ENCODE measurements at regions not wholly inside any gene's neighbourhood (a gene's known extent, or its start where the extent isn't known, plus 50 kb on each side); places are given as distances from the start of the nearest gene placed in this dataset.

- Histone ChIP-seq H3K23ac (ENCODE audit: low read depth, low read length) (no peak overlapping the region), H3K56ac (ENCODE audit: extremely low read depth, insufficient read depth, low read length) (no peak overlapping the region), H3K9me1 (ENCODE audit: insufficient read depth, low read length) (no peaks in the 10 kb centered on the region), H3K18ac (ENCODE audit: low read depth, low read length) (no peak overlapping the region), H3K27me3 (ENCODE audit: control insufficient read depth, insufficient read depth, low read length) (no peaks in the 10 kb centered on the region), H2BK120ac (ENCODE audit: low read depth, low read length) (no peak overlapping the region), H4K5ac (ENCODE audit: low read depth, low read length) (no peak overlapping the region), H3K4me1 (ENCODE audit: control insufficient read depth, insufficient read depth, low read length) (no peaks in the 10 kb centered on the region), H3K36me3 (ENCODE audit: control insufficient read depth, insufficient read depth, low read length) (no peaks in the 10 kb centered on the region), H3K9ac (ENCODE audit: low read depth, low read length) (no peak overlapping the region), H2BK5ac (ENCODE audit: low read depth, low read length, poor library complexity, severe bottlenecking) (no peak overlapping the region), H4K8ac (ENCODE audit: low read depth in 2 of 2, low read length in 2 of 2) (no peak overlapping the region), H4K20me1 (ENCODE audit: insufficient read depth, low read length) (no peaks in the 10 kb centered on the region), H3K9me3 (ENCODE audit: control insufficient read depth, insufficient read depth, low read length) (peaks cover 42% of the 10 kb centered on the region), H3K4me3 (ENCODE audit: insufficient read depth, low read depth, low read length) (no peak overlapping the region), H4K91ac (ENCODE audit: insufficient read depth, low read depth, low read length) (no peak overlapping the region), H3K4me2 (ENCODE audit: low read depth, low read length) (no peak overlapping the region), H3K79me1 (ENCODE audit: low read depth in 1 of 2, low read length in 2 of 2) (no peaks in the 10 kb centered on the region), H2AK5ac (ENCODE audit: low read depth, low read length) (no peak overlapping the region), H2AK9ac (replicated peaks; ENCODE audit: low read depth, low read length, poor library complexity) (no peak overlapping the region), H3K14ac (replicated peaks; ENCODE audit: low read depth, low read length) (no peak overlapping the region), H3K4ac (ENCODE audit: low read depth, low read length) (no peak overlapping the region), H2BK20ac (ENCODE audit: low read depth, low read length) (no peak overlapping the region), H2AFZ (replicated peaks; ENCODE audit: low read length, poor library complexity) (no peak overlapping the region), H2BK15ac (ENCODE audit: low read depth, low read length) (no peak overlapping the region), H3K27ac (ENCODE audit: insufficient read depth, low read length) (no peak overlapping the region)
- ATAC-seq (ENCODE audit: low read depth), result no peak
- dilution Hi-C loops (cut with HindIII; ENCODE audit: low sequenced_read_pairs, unreplicated experiment) (no loop called here), in situ Hi-C loops (cut with MboI; ENCODE audit: low sequenced_read_pairs) (no loop called here), intact Hi-C loops (cut with micrococcal nuclease) (no loop called here)
- ChIA-PET POLR2A (ENCODE audit: unreplicated experiment) (no interaction called here), CTCF (interaction anchor here (0.7 kb wide), 1 partner anchor 476 kb away, joined by 3 read pairs; no protein-coding TSS in a partner anchor)
- no peak for DNase-seq
- BruUV-seq (replicated peaks), result no TSS peak
- TF ChIP-seq NFE2L2 (IDR thresholded peaks at IDR 0.05; ENCODE audit: low read depth, low read length) (no peak), SMC3 (IDR thresholded peaks at IDR 0.05; ENCODE audit: low read depth, low read length) (no peak), BHLHE40 (IDR thresholded peaks at IDR 0.05; ENCODE audit: low read depth, low read length) (no peak)
- no CpG with 5 or more reads among the region's 7 CpGs for WGBS, 2 experiments (ENCODE audit: extremely low coverage in 2 of 2, insufficient read length in 1 of 2)
Measured at GRCh38 chr14:97113339-97113738, 316.2 kb downstream of the VRK1 start.

Measured in IMR-90 (cell line).